ENCODE measurements at regions not wholly inside any gene's neighbourhood (a gene's known extent, or its start where the extent isn't known, plus 50 kb on each side); places are given as distances from the start of the nearest gene placed in this dataset.

DNA sequence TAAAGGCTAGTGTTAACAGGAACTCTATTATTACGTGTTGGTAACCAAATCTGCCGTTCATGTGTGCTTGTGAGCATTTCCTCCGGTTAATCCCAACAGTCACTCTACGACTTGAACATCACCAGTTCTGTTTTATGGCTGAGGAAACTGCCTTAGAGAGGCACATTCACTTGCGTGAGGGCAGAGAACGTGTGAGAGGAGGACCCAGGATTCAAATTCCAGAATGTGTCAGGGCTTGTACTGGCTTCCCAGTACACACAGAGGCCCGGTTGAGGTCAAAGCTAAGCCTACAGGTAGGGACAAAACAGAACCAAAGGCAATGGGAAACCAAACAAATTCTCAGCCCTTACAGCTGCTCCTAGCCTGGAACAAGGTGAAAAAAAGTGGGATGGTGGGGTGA, 66.9 kb upstream of the TENM4 start:
- TF ChIP-seq POLR2AphosphoS5 (IDR thresholded peaks at IDR 0.05; ENCODE audit: low read depth), result no peak
- no peak for TF ChIP-seq CTCF (IDR thresholded peaks at IDR 0.05; ENCODE audit: insufficient read depth, low read length)
- TF ChIP-seq GABPA (IDR thresholded peaks at IDR 0.05; ENCODE audit: low read depth), result no peak

All from HL-60 (cell line).